ENCODE measurements at regions not wholly inside any gene's neighbourhood (a gene's known extent, or its start where the extent isn't known, plus 50 kb on each side); places are given as distances from the start of the nearest gene placed in this dataset.

GRCh38 chr18:22282311-22283115 lies 113.1 kb downstream of the GATA6 start:
- Histone ChIP-seq H3K27me3 (no peaks in the 10 kb centered on the region), H3K9me3 (no peaks in the 10 kb centered on the region), H3K4me1 (ENCODE audit: insufficient read depth) (peaks cover 3% of the 10 kb centered on the region), H3K4me3 (no peak overlapping the region), H3K27ac (no peak overlapping the region), H3K36me3 (no peaks in the 10 kb centered on the region)
- no peak for TF ChIP-seq POLR2A (IDR thresholded peaks at IDR 0.05)
- TF ChIP-seq, protein P1, sequence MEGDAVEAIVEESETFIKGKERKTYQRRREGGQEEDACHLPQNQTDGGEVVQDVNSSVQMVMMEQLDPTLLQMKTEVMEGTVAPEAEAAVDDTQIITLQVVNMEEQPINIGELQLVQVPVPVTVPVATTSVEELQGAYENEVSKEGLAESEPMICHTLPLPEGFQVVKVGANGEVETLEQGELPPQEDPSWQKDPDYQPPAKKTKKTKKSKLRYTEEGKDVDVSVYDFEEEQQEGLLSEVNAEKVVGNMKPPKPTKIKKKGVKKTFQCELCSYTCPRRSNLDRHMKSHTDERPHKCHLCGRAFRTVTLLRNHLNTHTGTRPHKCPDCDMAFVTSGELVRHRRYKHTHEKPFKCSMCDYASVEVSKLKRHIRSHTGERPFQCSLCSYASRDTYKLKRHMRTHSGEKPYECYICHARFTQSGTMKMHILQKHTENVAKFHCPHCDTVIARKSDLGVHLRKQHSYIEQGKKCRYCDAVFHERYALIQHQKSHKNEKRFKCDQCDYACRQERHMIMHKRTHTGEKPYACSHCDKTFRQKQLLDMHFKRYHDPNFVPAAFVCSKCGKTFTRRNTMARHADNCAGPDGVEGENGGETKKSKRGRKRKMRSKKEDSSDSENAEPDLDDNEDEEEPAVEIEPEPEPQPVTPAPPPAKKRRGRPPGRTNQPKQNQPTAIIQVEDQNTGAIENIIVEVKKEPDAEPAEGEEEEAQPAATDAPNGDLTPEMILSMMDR (IDR thresholded peaks at IDR 0.05), result no peak
- TF ChIP-seq EP300 (IDR thresholded peaks at IDR 0.05), result no peak
- intact Hi-C loops (cut with DNase I), result no loop called here
- WGBS, 3 donors, result 50 to 53% (median 52%) methylated on average over 8 of the region's 8 CpGs
- no peak for DNase-seq

DNA sequence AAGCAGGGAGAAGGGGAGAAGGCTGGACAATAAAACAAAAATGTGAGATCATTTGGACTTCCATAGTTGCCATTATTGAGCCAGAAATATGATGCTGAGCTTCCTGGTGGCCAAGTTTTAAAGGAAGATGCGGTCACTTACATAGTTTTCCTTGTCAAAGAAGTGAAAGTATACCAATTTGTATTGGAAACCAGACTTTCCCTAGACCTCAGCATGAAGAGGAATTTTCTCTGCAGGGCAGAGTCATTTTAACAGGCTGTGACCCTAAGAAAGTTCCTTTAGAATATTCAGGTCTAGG lies 111.0 kb downstream of the GATA6 start:
- intact Hi-C loops (cut with DNase I), result no loop called here
- Histone ChIP-seq H3K27ac (no peak overlapping the region), H3K9me3 (no peaks in the 10 kb centered on the region), H3K36me3 (no peaks in the 10 kb centered on the region), H3K4me1 (ENCODE audit: insufficient read depth) (peaks cover 3% of the 10 kb centered on the region), H3K27me3 (no peaks in the 10 kb centered on the region), H3K4me3 (no peak overlapping the region)
- no peak for TF ChIP-seq EP300 (IDR thresholded peaks at IDR 0.05)
- TF ChIP-seq, protein P1 (IDR thresholded peaks at IDR 0.05), result no peak
- no peak for TF ChIP-seq POLR2A (IDR thresholded peaks at IDR 0.05)
- WGBS, 3 donors, result 78 to 100% (median 93%) methylated on average over 1 of the region's 1 CpG
- DNase-seq, result no peak

DNA sequence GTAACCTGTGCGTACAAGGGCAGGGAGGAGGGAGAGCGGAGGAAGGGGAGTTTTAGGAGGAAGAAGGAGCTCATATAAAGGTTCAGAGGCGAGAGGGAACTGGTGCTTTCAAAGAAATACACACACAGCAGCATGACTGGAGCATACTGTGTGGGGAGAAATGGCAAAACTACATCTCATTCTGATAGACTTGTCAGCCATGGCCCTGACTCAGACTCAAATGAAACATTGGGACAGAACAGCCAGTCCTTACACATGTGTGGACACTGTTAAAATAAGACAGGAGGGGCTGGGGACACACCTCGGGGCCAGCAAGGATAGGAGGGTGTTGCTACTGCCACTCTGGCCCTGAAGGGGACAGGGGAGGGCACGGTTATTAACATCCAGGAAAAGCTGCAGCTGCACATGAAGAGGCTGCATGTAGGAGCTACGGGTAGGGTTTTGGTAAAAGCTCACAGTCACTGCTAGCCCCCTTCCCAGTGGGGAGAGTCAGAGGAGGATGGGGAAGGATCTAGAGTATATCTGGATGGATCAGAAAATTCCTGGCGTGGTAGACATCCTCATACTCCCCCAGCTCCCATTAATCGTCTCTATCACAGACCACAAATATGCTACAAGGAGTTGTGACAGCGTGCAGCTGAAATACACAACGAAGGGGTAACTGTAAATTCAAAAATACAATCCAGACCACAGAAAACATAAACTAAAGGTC lies 110.5 kb downstream of the GATA6 start:
- WGBS, 3 donors, result 48 to 59% (median 53%) methylated on average over 10 of the region's 10 CpGs
- no peaks in the 10 kb centered on the region for H3K36me3 ChIP-seq
- no peak overlapping the region for H3K4me3 ChIP-seq
- peaks cover 3% of the 10 kb centered on the region for H3K4me1 ChIP-seq (ENCODE audit: insufficient read depth)
- no peak overlapping the region for H3K27ac ChIP-seq
- no peaks in the 10 kb centered on the region for H3K9me3 ChIP-seq
- intact Hi-C loops (cut with DNase I), result loop anchor here in 1 of 4 donors (10.0 kb wide), 1 partner anchor 65 kb away; no protein-coding TSS in a partner anchor
- DNase-seq, result no peak
- no peaks in the 10 kb centered on the region for H3K27me3 ChIP-seq
- TF ChIP-seq POLR2A (IDR thresholded peaks at IDR 0.05) (no peak), EP300 (IDR thresholded peaks at IDR 0.05) (no peak)
- TF ChIP-seq, protein P1 (IDR thresholded peaks at IDR 0.05), result no peak

- intact Hi-C loops (cut with DNase I), result loop anchor here in 1 of 4 donors (10.0 kb wide), 1 partner anchor 64 kb away; no protein-coding TSS in a partner anchor
- Histone ChIP-seq H3K36me3 (no peaks in the 10 kb centered on the region), H3K9me3 (no peaks in the 10 kb centered on the region), H3K27ac (no peak overlapping the region), H3K4me1 (ENCODE audit: insufficient read depth) (peaks cover 3% of the 10 kb centered on the region), H3K27me3 (no peaks in the 10 kb centered on the region), H3K4me3 (no peak overlapping the region)
- 95 to 100% (median 95%) methylated on average over 1 of the region's 1 CpG for WGBS, 3 donors
- no peak for TF ChIP-seq POLR2A (IDR thresholded peaks at IDR 0.05)
- no peak for TF ChIP-seq EP300 (IDR thresholded peaks at IDR 0.05)
- TF ChIP-seq, protein P1 (IDR thresholded peaks at IDR 0.05), result no peak
- DNase-seq, result no peak
These were observed 109.4 kb downstream of the GATA6 start for GRCh38 chr18:22278798-22279197.

Measured in ovary (tissue), 7 donors.